ENCODE measurements at regions not wholly inside any gene's neighbourhood (a gene's known extent, or its start where the extent isn't known, plus 50 kb on each side); places are given as distances from the start of the nearest gene placed in this dataset.

DNA sequence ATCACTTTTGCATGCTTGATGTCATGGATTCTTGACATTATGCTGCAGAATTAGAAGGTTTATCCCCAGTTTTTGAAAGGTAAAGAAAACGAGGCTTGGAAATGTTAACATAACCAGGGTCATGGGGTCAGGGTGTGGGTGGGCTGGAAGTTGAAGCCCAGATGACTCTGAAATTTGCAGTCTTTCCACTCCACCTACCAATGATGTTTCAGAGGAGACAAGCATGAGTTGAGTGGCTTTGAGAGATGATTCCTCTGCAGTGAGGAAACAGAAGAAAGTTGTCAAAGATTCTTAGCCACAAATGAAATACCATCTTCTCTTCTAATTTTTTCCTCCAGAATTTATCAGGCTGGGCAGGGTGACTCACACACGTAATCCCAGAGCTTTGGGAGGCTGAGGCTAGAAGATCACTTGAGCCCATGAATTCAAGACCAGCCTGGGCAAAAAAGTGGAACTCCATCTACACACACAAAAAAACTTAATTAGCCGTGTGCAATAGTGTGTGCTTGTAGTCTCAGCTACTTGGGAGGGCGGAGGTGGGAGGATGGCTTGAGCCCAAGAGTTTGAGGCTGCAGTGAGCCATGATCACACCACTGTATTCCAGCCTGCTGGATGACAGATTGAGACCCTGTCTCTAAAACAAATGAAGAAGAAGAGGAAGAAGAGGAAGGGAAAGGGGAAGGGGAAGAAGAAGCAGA lies 239.1 kb upstream of the AUTS2 start:
- TF ChIP-seq, protein P1, sequence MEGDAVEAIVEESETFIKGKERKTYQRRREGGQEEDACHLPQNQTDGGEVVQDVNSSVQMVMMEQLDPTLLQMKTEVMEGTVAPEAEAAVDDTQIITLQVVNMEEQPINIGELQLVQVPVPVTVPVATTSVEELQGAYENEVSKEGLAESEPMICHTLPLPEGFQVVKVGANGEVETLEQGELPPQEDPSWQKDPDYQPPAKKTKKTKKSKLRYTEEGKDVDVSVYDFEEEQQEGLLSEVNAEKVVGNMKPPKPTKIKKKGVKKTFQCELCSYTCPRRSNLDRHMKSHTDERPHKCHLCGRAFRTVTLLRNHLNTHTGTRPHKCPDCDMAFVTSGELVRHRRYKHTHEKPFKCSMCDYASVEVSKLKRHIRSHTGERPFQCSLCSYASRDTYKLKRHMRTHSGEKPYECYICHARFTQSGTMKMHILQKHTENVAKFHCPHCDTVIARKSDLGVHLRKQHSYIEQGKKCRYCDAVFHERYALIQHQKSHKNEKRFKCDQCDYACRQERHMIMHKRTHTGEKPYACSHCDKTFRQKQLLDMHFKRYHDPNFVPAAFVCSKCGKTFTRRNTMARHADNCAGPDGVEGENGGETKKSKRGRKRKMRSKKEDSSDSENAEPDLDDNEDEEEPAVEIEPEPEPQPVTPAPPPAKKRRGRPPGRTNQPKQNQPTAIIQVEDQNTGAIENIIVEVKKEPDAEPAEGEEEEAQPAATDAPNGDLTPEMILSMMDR (IDR thresholded peaks at IDR 0.05), result no peak
- no peak for TF ChIP-seq POLR2A (IDR thresholded peaks at IDR 0.05)
